HTR-8/SVneo (cell line): ENCODE measurements at regions not wholly inside any gene's neighbourhood (a gene's known extent, or its start where the extent isn't known, plus 50 kb on each side); places are given as distances from the start of the nearest gene placed in this dataset.
"Not testable (repeated sequence)": the region's sequence is repeated elsewhere in the genome, so short reads cannot be mapped to it uniquely, and the experiment has no call there.

ENCODE experiments used
- DNase-seq: peaks from one replicate; pipeline ENCODE4 v3.0.0; 2011; ENCODE audit warnings: low spot score, mixed read lengths; ENCODE audit not compliant: insufficient read length
- FAIRE-seq: peaks from 2 replicates; lab custom pipeline; 2011; peaks lifted over from hg19 to GRCh38; lab: Jason Lieb, UNC

DNA sequence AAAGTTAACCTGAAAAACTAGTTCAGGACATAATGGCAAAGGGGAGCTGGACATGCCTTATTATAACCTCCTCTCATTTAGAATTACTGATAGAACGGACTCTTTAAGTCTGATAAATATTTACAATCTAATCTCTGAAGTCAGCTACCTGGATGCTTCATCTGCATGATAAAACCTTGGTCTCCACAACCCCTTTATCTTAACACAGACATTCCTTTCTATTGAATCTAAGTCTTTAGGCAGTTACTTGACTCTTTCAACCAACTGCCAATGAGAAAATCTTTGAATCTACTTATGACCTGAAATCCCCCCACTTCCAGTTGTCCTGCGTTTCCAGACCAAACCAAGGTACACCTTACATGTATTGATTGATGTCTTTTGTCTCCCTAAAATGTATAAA, 191.2 kb upstream of the LRRTM4 start:
- DNase-seq (no peak), FAIRE-seq (no peak)

DNA sequence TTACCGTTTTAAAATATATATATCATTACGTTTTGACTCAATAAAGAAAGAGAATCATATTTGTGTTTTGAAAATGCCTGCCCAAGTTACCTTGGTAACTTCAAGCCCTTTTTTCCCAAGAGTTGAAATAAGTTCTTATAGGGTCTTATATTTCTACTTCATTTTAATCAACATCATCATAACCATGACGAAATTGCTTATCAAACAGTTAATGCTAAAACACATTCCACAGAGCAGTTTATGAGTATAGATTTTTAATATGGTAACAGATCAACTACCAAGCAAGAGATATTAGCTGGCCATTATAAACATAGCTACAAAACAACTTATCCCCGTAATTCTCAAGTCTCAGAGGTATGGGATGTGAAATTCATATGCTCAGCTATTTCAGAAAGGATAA, 197.9 kb upstream of the LRRTM4 start:
- FAIRE-seq, result no peak
- DNase-seq, result no peak

DNA sequence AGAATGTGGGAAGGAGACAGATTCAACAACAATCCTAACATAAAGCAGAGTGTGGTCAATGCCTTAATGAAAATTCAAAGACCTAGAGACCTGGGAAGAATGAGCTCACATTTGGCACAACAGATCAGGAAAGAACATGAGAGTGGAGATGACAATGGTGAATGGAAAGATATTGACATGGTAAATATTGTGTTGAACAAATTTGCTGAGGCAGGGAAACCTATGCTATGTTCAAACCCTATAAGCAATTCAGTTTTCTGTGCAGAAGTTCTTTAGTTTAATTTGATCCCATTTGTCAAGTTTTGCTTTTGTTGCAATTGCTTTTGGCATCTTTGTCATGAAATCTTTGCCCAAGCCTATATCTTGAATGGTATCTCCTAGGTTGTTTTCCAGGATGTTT, 199.4 kb upstream of the LRRTM4 start:
- FAIRE-seq (no peak), DNase-seq (no peak)

DNA sequence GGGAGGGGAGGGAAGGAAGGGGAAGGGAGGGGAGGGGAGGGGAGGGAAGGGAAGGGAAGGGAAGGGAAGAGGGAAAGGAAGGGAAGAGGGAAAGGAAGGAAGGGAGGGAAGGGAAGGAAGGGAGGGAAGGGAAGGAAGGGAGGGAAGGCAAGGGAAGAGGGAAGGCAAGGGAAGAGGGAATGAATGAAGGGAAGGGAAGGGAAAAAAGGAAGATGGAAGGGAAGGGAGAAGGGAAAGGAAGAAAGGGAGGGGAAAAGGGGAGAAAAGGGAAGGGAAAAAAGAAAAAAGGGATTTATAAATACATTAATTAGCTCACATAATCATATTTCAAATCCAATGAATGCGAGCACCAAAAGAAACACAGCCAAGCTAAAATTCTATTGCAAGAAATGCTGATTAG, 202.9 kb upstream of the LRRTM4 start:
- FAIRE-seq, result no peak
- DNase-seq, result no peak

DNA sequence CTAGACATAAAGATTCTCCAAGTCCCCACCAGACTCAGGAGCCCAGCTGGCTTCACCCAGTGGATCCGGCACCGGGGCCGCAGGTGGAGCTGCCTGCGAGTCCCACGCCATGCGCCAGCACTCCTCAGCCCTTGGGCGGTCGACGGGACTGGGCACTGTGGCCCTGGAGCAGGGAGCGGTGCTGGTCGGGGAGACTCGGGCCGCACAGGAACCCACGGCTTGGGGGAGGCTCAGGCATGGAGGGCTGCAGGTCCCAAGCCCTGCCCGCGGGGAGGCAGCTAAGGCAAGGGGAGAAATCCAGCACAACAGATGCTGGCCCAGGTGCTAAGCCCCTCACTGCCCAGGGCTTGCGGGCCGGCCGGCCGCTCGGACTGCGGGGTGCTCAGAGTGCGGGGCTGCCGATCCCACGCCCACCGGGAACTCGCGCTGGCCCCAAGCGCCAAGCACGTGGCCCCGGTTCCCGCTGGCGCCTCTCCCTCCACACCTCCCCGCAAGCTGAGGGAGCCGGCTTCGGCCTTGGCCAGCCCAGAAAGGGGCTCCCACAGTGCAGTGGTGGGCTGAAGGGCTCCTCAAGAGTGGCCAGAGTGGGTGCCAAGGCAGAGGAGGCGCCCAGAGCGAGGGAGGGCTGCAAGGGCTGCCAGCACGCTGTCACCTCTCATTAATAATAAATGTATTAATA, 212.6 kb upstream of the LRRTM4 start:
- not testable (repeated sequence) for DNase-seq, FAIRE-seq

DNA sequence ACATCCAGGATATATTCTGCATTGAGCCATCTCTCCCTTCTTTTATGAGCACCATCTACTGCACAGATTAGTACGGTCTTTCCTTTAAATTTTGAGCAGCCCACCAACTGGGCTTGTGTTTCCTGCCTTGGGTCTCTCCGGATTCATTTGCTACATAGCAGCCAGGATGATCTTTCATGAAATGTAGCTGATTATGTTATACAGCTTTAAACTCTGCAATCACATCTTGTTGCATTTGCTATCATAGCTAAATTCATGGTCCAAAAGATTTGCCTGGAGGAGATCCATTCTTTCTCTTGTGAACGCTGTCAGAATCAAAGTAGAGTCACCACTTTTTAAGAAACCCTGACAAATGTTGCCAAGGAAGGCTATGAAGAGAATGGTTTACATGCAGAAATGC, 215.1 kb upstream of the LRRTM4 start:
- FAIRE-seq (no peak), DNase-seq (no peak)

DNA sequence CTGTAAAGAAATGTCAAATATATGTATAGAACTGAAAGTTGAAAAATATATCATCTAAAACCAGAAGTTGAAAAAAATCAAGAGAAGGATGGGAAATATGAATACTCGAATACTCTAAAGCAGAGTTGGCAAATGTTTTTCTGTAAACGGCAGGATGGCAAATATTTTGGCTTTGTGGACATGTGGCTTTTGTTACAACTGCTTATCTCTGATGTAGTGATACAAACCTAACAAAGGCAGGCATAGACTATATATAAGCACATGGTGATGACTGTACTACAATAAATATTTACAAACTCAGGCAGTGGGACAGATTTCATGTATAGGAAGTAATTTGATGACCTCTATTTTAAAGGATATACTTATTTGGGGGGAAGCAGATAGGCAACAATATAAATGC, 224.6 kb upstream of the LRRTM4 start:
- no peak for DNase-seq
- FAIRE-seq, result no peak

DNA sequence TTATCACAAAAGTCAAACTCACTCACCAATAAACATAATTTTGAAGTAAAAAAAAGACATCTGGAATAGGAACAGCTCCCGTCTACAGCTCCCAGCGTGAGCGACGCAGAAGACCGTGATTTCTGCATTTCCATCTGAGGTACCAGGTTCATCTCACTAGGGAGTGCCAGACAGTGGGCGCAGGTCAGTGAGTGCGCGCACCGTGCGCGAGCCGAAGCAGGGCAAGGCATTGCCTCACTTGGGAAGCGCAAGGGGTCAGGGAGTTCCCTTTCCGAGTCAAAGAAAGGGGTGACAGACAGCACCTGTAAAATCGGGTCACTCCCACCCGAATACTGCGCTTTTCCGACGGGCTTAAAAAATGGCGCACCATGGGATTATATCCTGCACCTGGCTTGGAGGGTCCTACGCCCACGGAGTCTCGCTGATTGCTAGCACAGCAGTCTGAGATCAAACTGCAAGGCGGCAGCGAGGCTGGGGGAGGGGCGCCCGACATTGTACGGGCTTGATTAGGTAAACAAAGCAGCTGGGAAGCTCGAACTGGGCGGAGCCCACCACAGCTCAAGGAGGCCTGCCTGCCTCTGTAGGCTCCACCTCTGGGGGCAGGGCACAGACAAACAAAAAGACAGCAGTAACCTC, 231.7 kb upstream of the LRRTM4 start:
- FAIRE-seq, DNase-seq: not testable (repeated sequence)

DNA sequence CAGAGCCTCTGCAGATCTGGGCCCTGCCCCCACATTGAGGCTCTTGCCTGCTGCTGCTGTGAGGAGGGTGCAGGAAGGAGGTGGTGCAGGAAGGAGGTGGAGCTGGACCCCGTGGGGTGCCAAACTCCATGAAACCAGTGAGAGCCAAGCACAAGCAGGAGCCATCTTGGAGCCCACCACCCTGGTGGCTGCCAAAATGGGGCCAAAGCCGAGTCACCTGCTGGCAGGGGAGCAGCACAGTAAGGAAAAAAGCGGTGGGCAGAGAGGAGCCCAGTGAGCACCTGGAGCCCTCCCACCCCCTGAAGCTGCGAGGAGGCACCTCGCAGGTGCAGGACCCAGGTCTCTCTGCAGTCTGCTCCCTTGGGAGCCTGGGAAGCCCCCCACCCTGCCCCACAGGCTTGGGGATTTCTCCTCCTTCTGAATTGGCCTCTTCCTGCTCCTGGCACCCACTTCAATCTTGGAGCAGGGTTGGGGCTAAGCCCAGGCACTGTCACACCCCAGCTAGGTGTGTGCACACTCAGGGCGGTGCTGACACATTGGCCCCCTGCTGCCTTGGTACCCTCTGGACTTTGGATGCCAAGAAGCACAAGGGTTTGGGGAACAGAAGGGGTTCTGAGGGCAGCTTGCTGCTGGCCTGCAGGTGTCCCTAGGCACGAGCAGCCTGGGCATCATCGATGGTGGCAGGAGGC, 245.4 kb upstream of the LRRTM4 start:
- DNase-seq, result no peak
- no peak for FAIRE-seq

DNA sequence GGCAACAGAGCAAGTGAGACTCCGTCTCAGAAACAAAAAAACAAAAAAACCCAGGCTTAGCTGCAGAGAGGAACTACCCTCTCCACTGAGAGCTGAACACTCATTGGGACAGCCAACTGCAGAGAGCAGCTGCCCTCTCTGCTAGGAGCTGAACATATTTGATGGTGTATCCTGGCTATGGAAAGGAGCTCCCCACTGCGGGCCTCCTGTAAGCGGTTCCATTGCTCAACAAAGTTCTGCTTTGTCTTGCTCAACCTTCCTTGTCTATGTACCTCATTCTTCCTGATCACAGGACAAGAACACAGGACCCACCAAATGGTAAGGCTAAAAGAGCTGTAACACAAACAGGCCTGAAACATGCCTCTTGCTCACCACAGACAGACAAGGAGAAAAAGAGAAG, 246.3 kb upstream of the LRRTM4 start:
- FAIRE-seq, result no peak
- no peak for DNase-seq

DNA sequence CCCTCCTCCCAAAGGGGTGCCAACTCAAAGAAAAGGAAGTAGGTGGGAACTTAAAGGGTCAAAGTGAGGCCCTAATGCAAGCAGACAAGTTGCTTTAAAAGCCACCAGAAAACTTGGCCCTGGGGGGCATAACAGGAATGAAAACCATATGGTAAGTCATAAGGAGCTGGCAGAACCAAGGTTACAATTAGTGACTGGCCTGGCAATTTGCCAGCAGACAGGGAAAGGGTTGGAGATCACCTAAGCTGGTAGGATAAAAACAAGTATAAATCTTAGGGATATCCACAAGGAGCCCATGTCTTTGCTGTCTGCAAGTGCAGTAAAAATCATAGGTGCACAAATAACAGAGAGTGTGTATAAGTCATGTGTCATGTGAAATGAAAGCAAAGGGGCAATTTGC, 256.7 kb upstream of the LRRTM4 start:
- FAIRE-seq (no peak), DNase-seq (no peak)

DNA sequence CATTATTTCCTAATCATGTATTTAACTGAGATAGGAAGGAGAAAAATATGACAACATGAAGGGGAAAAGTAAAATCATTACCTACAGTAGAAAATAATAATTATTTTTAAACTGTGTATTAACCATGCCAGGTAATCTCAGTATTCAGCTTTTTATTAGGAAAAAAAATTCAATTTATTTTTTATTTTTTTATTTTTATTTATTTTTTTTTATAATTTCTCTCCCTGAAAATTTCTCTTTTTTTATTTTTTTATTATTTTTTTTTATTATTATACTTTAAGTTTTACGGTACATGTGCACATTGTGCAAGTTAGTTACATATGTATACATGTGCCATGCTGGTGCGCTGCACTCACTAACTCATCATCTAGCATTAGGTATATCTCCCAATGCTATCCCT, 271.3 kb upstream of the LRRTM4 start:
- not testable (repeated sequence) for DNase-seq, FAIRE-seq

DNA sequence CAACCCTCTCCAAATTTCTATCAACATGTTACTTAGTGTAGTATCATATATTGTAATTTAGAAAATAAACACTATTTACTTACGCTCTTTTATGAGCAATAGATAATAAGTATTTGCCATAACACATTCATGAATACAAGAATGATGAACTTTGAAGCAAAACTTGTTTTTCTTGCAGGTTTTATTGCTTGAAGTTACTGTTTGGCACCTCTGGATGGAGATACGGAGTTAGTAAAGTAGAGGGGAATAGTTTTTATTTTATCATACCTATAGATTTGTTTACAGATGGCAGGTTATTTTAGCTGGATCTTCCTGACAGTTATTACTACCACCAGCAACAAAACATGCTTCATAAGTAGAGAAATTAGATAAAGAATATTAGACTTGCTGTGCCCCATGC, 274.2 kb upstream of the LRRTM4 start:
- DNase-seq, result no peak
- no peak for FAIRE-seq

DNA sequence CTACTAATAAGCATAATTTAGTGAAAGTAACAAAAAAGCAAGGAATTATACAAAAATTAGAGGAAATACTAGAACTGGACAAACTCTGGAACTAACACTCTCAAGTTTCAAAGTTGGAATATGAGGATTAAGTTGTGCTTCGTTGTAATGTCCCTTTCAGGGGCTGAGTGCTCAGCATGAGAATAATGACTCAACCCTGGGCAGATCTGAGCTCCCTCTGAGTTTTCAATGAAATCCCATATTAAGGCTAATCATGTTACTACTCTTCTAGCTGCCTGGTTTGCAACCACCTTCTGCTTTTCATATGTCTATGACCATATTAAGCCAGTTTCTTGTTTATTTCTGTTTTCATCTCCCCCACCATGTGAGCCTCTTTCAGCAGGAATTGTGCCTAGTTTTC, 274.9 kb upstream of the LRRTM4 start:
- DNase-seq (no peak), FAIRE-seq (no peak)

DNA sequence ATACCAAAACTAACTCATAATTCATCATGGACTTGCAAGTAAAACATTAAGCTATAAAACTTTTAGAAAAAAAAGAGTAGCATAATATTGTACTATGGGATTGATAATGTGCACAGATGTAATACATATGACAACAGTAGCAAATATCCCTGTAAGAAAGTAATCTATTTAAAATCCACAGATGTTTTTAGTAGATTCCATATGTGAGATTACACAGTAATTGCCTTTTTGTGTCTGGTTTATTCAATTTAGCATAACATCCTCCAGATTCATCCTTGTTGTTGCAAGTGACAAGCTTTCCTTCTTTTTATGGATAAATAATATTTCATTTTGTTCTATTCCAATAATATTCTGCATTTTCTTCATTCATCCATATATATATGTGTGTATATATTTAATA, 278.2 kb upstream of the LRRTM4 start:
- DNase-seq (no peak), FAIRE-seq (no peak)

DNA sequence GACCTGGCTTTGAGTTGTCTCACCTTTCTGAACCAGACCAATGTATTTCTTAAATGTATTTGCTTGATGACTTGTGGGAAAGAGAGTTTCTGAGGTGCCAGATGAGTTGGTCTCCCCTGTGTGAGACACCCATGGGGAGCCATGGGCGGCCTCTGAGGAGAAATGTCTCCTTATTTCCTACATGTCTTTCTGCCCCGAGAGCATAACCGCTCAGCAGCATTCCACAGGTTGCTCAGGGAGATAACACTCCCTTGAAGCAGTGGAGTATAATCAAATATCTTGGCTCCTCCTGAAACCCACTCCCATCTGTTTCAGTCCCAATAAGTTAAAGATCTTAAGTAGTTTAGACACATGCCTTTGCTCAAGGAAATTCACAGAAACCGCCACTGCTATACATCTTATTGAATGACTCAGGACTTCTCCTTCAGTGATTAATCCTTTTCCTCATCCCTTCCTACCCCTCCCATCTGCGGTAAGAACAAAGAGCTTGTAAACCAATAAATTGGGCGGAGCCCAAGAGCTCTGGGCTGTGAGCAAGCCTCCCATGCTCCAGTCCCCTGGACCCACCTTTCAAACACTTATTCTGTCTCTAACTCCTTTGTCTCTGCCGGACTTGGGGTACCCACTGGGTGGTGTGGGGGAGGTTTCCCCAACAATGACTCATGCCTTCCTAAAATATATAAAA, 285.5 kb upstream of the LRRTM4 start:
- DNase-seq (no peak), FAIRE-seq (no peak)

DNA sequence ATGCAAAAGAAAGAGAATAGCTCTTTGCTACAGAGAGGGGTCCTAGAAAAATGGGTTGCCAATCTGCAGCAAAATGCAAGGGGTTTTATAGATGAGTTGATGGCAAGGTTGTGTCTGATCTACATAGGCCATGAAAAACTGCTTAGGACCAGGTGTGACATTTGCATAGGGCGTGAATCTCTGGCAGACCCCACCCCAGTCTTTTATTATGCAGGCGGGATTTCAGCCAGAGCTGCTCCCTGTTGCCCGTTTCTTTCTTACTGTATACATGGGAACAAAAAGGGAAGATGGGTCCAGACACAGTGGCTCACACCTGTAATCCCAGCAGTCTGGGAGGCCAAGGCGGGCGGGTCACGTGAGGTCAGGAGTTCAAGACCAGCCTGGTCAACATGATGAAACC, 286.4 kb upstream of the LRRTM4 start:
- no peak for FAIRE-seq

DNA sequence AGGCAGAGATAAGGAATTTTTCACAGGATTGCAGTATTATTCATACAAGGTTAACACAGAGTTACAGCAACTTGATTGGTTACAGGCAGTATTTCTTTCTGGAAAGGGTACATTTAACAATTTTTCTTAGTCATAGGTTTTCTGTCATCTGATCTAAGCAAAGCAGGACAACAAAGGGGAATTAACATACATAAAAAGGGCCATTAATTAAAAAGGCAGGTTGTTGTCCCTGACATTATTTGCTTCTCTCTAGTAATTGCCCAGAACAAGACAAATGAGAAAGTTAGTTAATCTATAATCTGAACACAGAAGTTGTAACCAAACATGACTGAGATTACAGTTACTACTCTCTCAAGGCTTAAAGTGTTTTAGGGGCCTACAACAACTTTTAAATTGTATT, 291.4 kb upstream of the LRRTM4 start:
- no peak for FAIRE-seq
- no peak for DNase-seq

More for the DNA sequence above, 286.4 kb upstream of the LRRTM4 start:
- DNase-seq, result no peak

DNA sequence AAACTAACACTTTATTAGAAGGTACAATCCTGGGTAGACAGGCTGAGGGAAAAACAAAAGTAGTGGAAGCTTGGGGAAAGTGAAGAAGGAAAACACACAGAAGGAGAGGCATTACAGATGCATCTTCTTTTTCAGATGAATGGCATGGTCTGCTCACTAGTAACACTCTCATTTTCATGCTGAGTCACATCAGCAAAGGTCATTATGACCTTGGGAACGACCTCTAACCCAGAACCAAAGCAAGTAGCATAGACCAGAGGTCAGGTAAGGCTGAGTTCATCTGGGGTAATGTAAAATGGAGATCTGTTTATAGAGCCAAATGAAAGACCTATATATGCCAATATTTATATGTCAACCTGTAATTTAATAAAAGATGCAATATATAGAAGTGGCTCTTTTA, 294.4 kb upstream of the LRRTM4 start:
- DNase-seq (no peak), FAIRE-seq (no peak)

DNA sequence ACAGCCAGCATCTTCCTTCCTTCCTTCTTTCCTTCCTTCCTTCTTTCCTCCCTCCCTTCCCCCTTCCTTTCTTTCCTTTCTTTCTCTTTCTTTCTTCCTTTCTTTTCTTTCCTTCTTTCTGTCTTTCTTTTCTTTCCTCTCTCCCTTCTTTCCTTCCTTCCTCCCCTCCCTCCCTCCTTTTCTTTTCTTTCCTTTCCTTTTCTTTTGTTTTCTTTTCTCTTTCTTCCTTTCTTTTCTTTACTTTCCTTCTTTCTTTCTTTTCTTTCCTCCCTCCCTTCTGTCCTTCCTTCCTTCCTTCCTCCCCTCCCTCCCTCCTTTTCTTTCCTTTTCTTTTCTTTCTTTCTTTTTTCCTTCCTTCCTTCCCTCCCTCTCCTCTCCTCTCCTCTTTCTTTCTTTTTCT, 296.0 kb upstream of the LRRTM4 start:
- no peak for DNase-seq
- no peak for FAIRE-seq

DNA sequence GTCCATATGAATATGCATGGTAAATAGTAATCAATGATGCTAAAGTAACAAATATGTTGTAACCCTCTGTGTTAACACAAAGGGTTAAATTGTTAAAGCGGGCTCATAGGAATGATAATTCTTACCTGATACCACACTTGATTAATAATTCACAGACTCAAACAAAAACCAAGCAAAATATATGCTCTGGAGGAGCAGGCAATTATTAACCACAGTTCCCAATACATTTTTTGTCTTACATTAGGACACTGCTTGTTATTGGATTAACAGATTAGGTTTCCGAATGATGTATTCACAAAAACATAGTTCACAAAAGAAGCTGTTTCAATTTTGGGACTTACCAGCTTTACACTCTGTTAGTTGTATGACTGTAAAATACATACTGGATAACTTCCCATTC, 300.9 kb upstream of the LRRTM4 start:
- no peak for DNase-seq
- FAIRE-seq, result no peak
